ENCODE measurements at regions not wholly inside any gene's neighbourhood (a gene's known extent, or its start where the extent isn't known, plus 50 kb on each side); places are given as distances from the start of the nearest gene placed in this dataset.

DNA sequence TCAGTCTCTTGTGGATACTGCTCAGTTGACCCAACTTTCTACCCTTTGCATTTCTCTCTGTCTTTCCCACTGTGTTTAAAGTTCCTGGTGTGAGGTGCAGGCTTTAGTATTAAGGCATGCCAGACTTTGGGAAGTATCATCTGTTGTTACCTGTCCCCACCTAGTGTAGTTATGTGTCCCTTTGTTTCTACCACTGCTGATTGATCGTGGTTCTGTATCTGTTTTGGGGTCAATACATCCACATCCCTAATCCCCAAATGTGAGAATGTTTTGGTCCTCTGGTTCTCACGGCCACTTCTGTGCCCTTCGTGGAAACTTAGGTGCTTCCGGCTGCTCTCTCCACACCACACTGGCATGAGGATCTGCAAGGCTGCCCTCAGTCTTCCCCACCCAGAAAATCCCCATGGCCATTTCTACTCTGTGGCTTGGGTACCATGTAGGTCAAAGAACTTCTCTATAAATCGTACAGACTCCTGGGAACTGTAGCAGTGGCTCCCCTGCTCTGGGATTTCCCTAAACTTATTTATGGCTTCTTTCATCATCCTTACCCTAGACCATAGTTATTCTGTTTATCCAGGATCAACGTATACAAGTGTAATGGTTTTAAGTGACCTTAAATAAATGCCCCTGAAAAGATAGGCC, 443.2 kb downstream of the XYLT1 start:
- in situ Hi-C loops (cut with MboI; ENCODE audit: low pct_ligation_motif_present in 1 of 4, low pct_unique_long_range_greater_than_20kb in 1 of 4, low sequenced_read_pairs in 3 of 4) (no loop called here), intact Hi-C loops (cut with DNase I; ENCODE audit: low total_unique reads) (no loop called here)
- Histone ChIP-seq H3K36me3 (no peaks in the 10 kb centered on the region), H3K4me1 (no peaks in the 10 kb centered on the region), H3K27me3 (no peaks in the 10 kb centered on the region), H3K4me3 (no peak overlapping the region), H3K9me3 (no peaks in the 10 kb centered on the region), H3K27ac (no peak overlapping the region)
- WGBS, 2 donors (ENCODE audit: low coverage in 1 of 2): 81 to 88% methylated on average over 5 to 6 of the region's 6 CpGs
- TF ChIP-seq POLR2A (IDR thresholded peaks at IDR 0.05) (no peak), EP300 (IDR thresholded peaks at IDR 0.05; ENCODE audit: low read depth) (no peak), POLR2AphosphoS5 (IDR thresholded peaks at IDR 0.05) (no peak)
- no peak for DNase-seq

DNA sequence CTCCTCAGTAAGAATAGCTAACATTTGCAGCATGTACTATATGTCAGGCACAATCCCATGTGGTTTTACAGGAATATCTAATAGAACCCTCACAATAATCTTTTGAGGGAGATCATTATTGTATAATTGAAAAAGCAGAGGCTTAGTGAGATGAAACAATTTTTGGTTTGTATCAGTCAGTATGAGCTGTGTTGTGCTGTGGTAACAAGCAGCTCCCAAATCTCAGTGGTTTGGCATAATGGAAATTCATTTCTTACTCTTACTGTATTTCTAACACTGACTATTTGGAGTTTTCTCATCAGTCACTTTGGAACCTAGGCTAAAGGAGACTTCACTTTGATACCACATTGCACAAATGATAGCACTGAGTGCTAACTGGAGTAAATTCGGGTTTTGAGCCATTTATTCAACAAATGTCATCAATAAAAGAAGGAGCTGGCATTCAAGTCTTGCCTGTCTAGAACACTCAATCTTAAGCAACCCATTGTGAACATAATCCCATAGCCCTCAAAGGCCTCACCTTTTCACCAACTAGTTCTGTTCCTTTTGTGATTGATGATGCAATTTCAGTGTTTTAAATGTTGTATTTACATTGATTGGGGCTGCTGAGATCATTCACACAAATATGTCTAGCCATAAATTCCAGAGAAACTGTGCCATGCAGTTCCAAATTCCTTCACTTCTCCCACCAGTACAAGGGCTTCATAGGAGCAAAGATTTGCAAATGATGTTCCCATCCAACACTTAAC, 441.0 kb downstream of the XYLT1 start:
- Histone ChIP-seq H3K27me3 (no peaks in the 10 kb centered on the region), H3K4me3 (no peak overlapping the region), H3K36me3 (no peaks in the 10 kb centered on the region), H3K4me1 (no peaks in the 10 kb centered on the region), H3K27ac (no peak overlapping the region), H3K9me3 (no peaks in the 10 kb centered on the region)
- TF ChIP-seq POLR2A (IDR thresholded peaks at IDR 0.05): no peak
- TF ChIP-seq, protein P1, sequence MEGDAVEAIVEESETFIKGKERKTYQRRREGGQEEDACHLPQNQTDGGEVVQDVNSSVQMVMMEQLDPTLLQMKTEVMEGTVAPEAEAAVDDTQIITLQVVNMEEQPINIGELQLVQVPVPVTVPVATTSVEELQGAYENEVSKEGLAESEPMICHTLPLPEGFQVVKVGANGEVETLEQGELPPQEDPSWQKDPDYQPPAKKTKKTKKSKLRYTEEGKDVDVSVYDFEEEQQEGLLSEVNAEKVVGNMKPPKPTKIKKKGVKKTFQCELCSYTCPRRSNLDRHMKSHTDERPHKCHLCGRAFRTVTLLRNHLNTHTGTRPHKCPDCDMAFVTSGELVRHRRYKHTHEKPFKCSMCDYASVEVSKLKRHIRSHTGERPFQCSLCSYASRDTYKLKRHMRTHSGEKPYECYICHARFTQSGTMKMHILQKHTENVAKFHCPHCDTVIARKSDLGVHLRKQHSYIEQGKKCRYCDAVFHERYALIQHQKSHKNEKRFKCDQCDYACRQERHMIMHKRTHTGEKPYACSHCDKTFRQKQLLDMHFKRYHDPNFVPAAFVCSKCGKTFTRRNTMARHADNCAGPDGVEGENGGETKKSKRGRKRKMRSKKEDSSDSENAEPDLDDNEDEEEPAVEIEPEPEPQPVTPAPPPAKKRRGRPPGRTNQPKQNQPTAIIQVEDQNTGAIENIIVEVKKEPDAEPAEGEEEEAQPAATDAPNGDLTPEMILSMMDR (IDR thresholded peaks at IDR 0.05): no peak
- no peak for TF ChIP-seq POLR2AphosphoS5 (IDR thresholded peaks at IDR 0.05)
- TF ChIP-seq EP300 (IDR thresholded peaks at IDR 0.05; ENCODE audit: low read depth): no peak
- 43 to 71% methylated on average over 1 of the region's 1 CpG for WGBS, 2 donors (ENCODE audit: low coverage in 1 of 2)
- no peak for DNase-seq
- intact Hi-C loops (cut with DNase I; ENCODE audit: low total_unique reads): no loop called here
- in situ Hi-C loops (cut with MboI; ENCODE audit: low pct_ligation_motif_present in 1 of 4, low pct_unique_long_range_greater_than_20kb in 1 of 4, low sequenced_read_pairs in 3 of 4): no loop called here

DNA sequence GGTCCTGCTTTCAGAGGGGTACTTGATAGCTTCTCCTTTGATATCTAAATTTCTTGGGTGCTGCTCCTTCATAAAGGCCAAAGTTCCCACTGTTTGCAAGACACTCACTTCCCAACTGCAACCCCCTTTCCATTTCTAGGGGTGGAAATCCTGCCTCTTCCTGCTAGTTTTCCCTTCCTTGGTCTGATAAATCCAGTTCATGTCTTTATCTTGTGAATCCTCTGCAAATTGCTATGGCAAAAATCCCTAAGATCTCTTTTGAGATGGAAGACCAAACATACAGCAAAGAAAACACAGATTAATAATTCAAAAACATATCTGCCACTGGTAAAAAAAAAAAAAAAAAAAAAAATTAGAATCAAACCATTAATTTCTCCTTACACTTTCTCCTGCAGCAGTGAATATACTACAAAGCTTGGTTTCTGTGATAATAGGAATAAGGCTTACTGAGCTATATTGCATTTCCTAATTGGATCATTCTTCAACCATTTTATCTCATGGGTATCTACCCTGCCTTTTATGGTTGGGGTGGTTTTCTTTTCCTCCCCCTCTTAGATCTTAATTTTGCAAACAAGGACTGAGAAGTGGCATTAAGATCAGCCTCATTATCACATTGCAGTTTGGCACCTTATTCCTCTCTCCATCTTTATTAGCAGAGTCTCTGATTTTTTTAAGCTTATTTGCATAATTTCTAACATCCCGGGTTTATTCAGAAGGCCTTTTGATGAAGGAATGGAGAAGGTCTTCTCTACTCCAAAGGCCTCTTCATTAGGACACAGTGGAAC, 439.1 kb downstream of the XYLT1 start:
- in situ Hi-C loops (cut with MboI; ENCODE audit: low pct_ligation_motif_present in 1 of 4, low pct_unique_long_range_greater_than_20kb in 1 of 4, low sequenced_read_pairs in 3 of 4) (no loop called here), intact Hi-C loops (cut with DNase I; ENCODE audit: low total_unique reads) (no loop called here)

DNA sequence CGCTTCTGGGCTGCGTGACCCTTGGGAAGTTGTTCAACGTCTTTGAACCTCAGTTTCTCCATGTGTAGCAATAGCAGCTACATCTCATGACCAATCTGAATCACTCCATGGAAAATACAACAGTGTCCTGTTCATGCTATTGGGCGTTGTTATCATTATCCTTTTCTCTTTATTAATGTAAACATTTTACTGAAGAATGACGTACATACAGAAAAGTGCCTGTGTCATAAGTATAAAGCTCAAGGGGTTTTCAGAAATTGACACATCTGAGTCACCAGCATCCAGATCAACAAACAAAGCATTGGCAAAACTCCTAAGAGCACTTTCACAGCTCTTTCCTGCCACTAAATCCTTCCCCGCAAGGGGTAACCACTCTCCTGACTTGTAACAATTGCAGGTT, 438.4 kb downstream of the XYLT1 start:
- no peaks in the 10 kb centered on the region for H3K27me3 ChIP-seq
- 78 to 87% methylated on average over 3 to 6 of the region's 6 CpGs for WGBS, 2 donors (ENCODE audit: low coverage in 1 of 2)

More for the DNA sequence above, 439.1 kb downstream of the XYLT1 start:
- Histone ChIP-seq H3K27me3 (no peaks in the 10 kb centered on the region), H3K4me1 (no peaks in the 10 kb centered on the region), H3K4me3 (no peak overlapping the region), H3K9me3 (no peaks in the 10 kb centered on the region), H3K36me3 (no peaks in the 10 kb centered on the region), H3K27ac (no peak overlapping the region)
- TF ChIP-seq EP300 (IDR thresholded peaks at IDR 0.05; ENCODE audit: low read depth) (no peak), POLR2AphosphoS5 (IDR thresholded peaks at IDR 0.05) (no peak), POLR2A (IDR thresholded peaks at IDR 0.05) (no peak)
- TF ChIP-seq, protein P1 (IDR thresholded peaks at IDR 0.05): no peak
- WGBS, 2 donors (ENCODE audit: low coverage in 1 of 2): 90 to 92% methylated on average over 1 of the region's 1 CpG
- DNase-seq: no peak

More for the DNA sequence above, 438.4 kb downstream of the XYLT1 start:
- in situ Hi-C loops (cut with MboI; ENCODE audit: low pct_ligation_motif_present in 1 of 4, low pct_unique_long_range_greater_than_20kb in 1 of 4, low sequenced_read_pairs in 3 of 4): no loop called here
- Histone ChIP-seq H3K27ac (no peak overlapping the region), H3K4me1 (no peaks in the 10 kb centered on the region), H3K4me3 (no peak overlapping the region), H3K36me3 (no peaks in the 10 kb centered on the region), H3K9me3 (no peaks in the 10 kb centered on the region)
- intact Hi-C loops (cut with DNase I; ENCODE audit: low total_unique reads): no loop called here
- TF ChIP-seq, protein P1 (IDR thresholded peaks at IDR 0.05): no peak
- TF ChIP-seq EP300 (IDR thresholded peaks at IDR 0.05; ENCODE audit: low read depth): no peak
- no peak for TF ChIP-seq POLR2AphosphoS5 (IDR thresholded peaks at IDR 0.05)
- no peak for DNase-seq
